ENCODE measurements at regions not wholly inside any gene's neighbourhood (a gene's known extent, or its start where the extent isn't known, plus 50 kb on each side); places are given as distances from the start of the nearest gene placed in this dataset.

- TF ChIP-seq, protein P1, sequence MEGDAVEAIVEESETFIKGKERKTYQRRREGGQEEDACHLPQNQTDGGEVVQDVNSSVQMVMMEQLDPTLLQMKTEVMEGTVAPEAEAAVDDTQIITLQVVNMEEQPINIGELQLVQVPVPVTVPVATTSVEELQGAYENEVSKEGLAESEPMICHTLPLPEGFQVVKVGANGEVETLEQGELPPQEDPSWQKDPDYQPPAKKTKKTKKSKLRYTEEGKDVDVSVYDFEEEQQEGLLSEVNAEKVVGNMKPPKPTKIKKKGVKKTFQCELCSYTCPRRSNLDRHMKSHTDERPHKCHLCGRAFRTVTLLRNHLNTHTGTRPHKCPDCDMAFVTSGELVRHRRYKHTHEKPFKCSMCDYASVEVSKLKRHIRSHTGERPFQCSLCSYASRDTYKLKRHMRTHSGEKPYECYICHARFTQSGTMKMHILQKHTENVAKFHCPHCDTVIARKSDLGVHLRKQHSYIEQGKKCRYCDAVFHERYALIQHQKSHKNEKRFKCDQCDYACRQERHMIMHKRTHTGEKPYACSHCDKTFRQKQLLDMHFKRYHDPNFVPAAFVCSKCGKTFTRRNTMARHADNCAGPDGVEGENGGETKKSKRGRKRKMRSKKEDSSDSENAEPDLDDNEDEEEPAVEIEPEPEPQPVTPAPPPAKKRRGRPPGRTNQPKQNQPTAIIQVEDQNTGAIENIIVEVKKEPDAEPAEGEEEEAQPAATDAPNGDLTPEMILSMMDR (IDR thresholded peaks at IDR 0.05) = no peak
- TF ChIP-seq EP300 (IDR thresholded peaks at IDR 0.05) = no peak
- TF ChIP-seq POLR2AphosphoS5 (IDR thresholded peaks at IDR 0.05) = no peak
- no peak for TF ChIP-seq POLR2A (IDR thresholded peaks at IDR 0.05)
Observed at GRCh38 chr7:33667196-33667595, 238.1 kb upstream of the BMPER start.

Measured in upper lobe of left lung (tissue), 4 donors.